ENCODE measurements at regions not wholly inside any gene's neighbourhood (a gene's known extent, or its start where the extent isn't known, plus 50 kb on each side); places are given as distances from the start of the nearest gene placed in this dataset.

- Histone ChIP-seq H3K4me1 (no peaks in the 10 kb centered on the region), H3K27ac (no peak overlapping the region), H3K9me3 (no peaks in the 10 kb centered on the region), H3K27me3 (no peaks in the 10 kb centered on the region), H3K36me3 (ENCODE audit: low read depth, missing control alignments) (no peaks in the 10 kb centered on the region), H3K4me3 (no peak overlapping the region)
- whole genome bisulfite sequencing, 2 donors: 82 to 83% methylated on average over 5 of the region's 5 CpGs
- peak; percentile 23 for DNase-seq
- TF ChIP-seq, protein P1, sequence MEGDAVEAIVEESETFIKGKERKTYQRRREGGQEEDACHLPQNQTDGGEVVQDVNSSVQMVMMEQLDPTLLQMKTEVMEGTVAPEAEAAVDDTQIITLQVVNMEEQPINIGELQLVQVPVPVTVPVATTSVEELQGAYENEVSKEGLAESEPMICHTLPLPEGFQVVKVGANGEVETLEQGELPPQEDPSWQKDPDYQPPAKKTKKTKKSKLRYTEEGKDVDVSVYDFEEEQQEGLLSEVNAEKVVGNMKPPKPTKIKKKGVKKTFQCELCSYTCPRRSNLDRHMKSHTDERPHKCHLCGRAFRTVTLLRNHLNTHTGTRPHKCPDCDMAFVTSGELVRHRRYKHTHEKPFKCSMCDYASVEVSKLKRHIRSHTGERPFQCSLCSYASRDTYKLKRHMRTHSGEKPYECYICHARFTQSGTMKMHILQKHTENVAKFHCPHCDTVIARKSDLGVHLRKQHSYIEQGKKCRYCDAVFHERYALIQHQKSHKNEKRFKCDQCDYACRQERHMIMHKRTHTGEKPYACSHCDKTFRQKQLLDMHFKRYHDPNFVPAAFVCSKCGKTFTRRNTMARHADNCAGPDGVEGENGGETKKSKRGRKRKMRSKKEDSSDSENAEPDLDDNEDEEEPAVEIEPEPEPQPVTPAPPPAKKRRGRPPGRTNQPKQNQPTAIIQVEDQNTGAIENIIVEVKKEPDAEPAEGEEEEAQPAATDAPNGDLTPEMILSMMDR (IDR thresholded peaks at IDR 0.05): peak in 1 of 3 experiments; percentile 8
- TF ChIP-seq POLR2A (IDR thresholded peaks at IDR 0.05): no peak
- intact Hi-C loops (cut with DNase I; ENCODE audit: low total_unique reads): no loop called here
Observed at GRCh38 chr12:41795910-41796309, 348.8 kb downstream of the GXYLT1 start.

DNA sequence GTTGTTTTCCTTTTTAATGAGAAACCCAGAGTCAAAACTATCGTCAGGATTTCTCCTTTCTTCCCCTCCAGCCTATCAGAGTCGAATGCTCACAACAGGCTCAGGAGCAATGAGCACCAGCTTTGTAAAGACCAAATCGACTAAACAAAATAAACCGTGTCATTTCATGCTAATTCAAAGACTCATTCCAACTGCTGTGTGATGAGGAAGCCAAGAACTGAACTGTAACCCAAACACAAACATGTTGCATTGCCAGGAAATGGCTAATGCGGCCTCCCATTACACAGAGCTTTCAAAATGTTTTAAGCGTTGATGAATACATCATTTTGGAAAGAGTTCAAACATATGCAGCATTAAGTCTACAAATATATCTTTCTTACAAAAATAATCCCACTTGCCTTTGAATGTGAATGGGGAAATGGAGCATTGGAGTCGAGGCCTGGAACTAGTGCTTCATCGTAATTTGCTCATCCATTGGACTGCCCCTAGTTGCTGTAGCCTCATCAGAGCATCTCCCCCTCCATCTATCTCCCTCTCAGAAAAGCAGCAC, 349.5 kb downstream of the GXYLT1 start:
- no peak overlapping the region for H3K27ac ChIP-seq
- DNase-seq: no peak
- no peaks in the 10 kb centered on the region for H3K9me3 ChIP-seq
- H3K4me3 ChIP-seq: no peak overlapping the region
- no peaks in the 10 kb centered on the region for H3K27me3 ChIP-seq
- intact Hi-C loops (cut with DNase I; ENCODE audit: low total_unique reads): no loop called here
- TF ChIP-seq, protein P1 (IDR thresholded peaks at IDR 0.05): no peak
- no peak for TF ChIP-seq POLR2A (IDR thresholded peaks at IDR 0.05)
- WGBS, 2 donors: 40 to 42% methylated on average over 8 of the region's 8 CpGs
- no peaks in the 10 kb centered on the region for H3K36me3 ChIP-seq (ENCODE audit: low read depth, missing control alignments)
- H3K4me1 ChIP-seq: no peaks in the 10 kb centered on the region

DNA sequence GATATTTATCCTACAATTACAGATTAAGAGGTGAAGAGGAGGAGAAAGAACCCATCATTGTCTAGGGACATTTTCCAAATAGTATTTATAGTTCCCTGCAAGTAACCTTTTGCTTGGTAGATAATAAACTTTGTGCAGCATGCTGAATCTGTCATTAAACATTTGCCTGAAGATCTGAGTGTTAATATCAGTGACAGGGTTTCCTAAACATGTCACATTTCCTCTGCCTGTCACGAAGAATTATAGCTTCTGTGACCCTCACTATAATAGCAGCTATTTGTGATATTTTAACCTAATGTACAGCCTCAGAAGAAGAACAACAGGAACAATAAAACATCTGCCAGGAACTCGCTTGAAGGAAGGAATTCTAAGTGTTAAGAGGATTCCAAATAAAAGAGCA, 350.3 kb downstream of the GXYLT1 start:
- DNase-seq: no peak
- WGBS, 2 donors: 40 to 48% methylated on average over 2 of the region's 2 CpGs
- Histone ChIP-seq H3K36me3 (ENCODE audit: low read depth, missing control alignments) (no peaks in the 10 kb centered on the region), H3K27ac (no peak overlapping the region), H3K4me3 (no peak overlapping the region), H3K4me1 (no peaks in the 10 kb centered on the region), H3K27me3 (no peaks in the 10 kb centered on the region), H3K9me3 (no peaks in the 10 kb centered on the region)
- intact Hi-C loops (cut with DNase I; ENCODE audit: low total_unique reads): no loop called here
- TF ChIP-seq, protein P1 (IDR thresholded peaks at IDR 0.05): no peak
- TF ChIP-seq POLR2A (IDR thresholded peaks at IDR 0.05): no peak

GRCh38 chr12:41784957-41785356, 359.7 kb downstream of the GXYLT1 start:
- 73 to 84% methylated on average over 2 of the region's 2 CpGs for WGBS, 2 donors
- Histone ChIP-seq H3K4me3 (no peak overlapping the region), H3K27me3 (no peaks in the 10 kb centered on the region), H3K4me1 (no peaks in the 10 kb centered on the region), H3K36me3 (ENCODE audit: low read depth, missing control alignments) (no peaks in the 10 kb centered on the region), H3K9me3 (no peaks in the 10 kb centered on the region), H3K27ac (no peak overlapping the region)
- intact Hi-C loops (cut with DNase I; ENCODE audit: low total_unique reads): no loop called here
- DNase-seq: no peak
- no peak for TF ChIP-seq POLR2A (IDR thresholded peaks at IDR 0.05)
- TF ChIP-seq, protein P1 (IDR thresholded peaks at IDR 0.05): no peak

GRCh38 chr12:41778934-41779333, 365.7 kb downstream of the GXYLT1 start:
- H3K4me3 ChIP-seq: no peak overlapping the region
- TF ChIP-seq POLR2A (IDR thresholded peaks at IDR 0.05): no peak
- TF ChIP-seq, protein P1 (IDR thresholded peaks at IDR 0.05): no peak
- no peaks in the 10 kb centered on the region for H3K27me3 ChIP-seq
- H3K36me3 ChIP-seq (ENCODE audit: low read depth, missing control alignments): no peaks in the 10 kb centered on the region
- H3K4me1 ChIP-seq: no peaks in the 10 kb centered on the region
- H3K27ac ChIP-seq: no peak overlapping the region
- DNase-seq: no peak
- no peaks in the 10 kb centered on the region for H3K9me3 ChIP-seq
- intact Hi-C loops (cut with DNase I; ENCODE audit: low total_unique reads): no loop called here
- 50 to 59% methylated on average over 2 of the region's 2 CpGs for WGBS, 2 donors
